ENCODE measurements at regions not wholly inside any gene's neighbourhood (a gene's known extent, or its start where the extent isn't known, plus 50 kb on each side); places are given as distances from the start of the nearest gene placed in this dataset.
"Not testable (repeated sequence)": the region's sequence is repeated elsewhere in the genome, so short reads cannot be mapped to it uniquely, and the experiment has no call there.

- no peak for DNase-seq
Observed at GRCh38 chr1:215287362-215287761, 204.8 kb downstream of the KCNK2 start.

- no peak for DNase-seq
Observed at GRCh38 chr1:215290018-215290417, 207.5 kb downstream of the KCNK2 start.

GRCh38 chr1:215292932-215293331 lies 210.4 kb downstream of the KCNK2 start:
- no peak for DNase-seq

- DNase-seq: no peak
Observed at GRCh38 chr1:215306426-215306825, 223.9 kb downstream of the KCNK2 start.

GRCh38 chr1:215321802-215322201 lies 239.3 kb downstream of the KCNK2 start:
- DNase-seq: no peak

GRCh38 chr1:215323992-215324391 lies 241.5 kb downstream of the KCNK2 start:
- DNase-seq: not testable (repeated sequence)

- no peak for DNase-seq
Observed at GRCh38 chr1:215330426-215330825, 236.7 kb upstream of the KCTD3 start.

- DNase-seq: no peak
Observed at GRCh38 chr1:215344539-215344938, 222.6 kb upstream of the KCTD3 start.

GRCh38 chr1:215345208-215345607 lies 221.9 kb upstream of the KCTD3 start:
- no peak for DNase-seq

GRCh38 chr1:215345766-215346165 lies 221.3 kb upstream of the KCTD3 start:
- no peak for DNase-seq

GRCh38 chr1:215357901-215358300 lies 209.2 kb upstream of the KCTD3 start:
- DNase-seq: no peak

- no peak for DNase-seq
Observed at GRCh38 chr1:215358356-215358755, 208.7 kb upstream of the KCTD3 start.

GRCh38 chr1:215360031-215360430 lies 207.1 kb upstream of the KCTD3 start:
- no peak for DNase-seq

- no peak for DNase-seq
Observed at GRCh38 chr1:215360758-215361157, 206.3 kb upstream of the KCTD3 start.

- no peak for DNase-seq
Observed at GRCh38 chr1:215375381-215375780, 191.7 kb upstream of the KCTD3 start.

- no peak for DNase-seq
Observed at GRCh38 chr1:215376544-215377264, 190.4 kb upstream of the KCTD3 start.

GRCh38 chr1:215377746-215378145 lies 189.4 kb upstream of the KCTD3 start:
- no peak for DNase-seq

GRCh38 chr1:215380566-215380965 lies 186.5 kb upstream of the KCTD3 start:
- DNase-seq: no peak

GRCh38 chr1:215393476-215393875 lies 173.6 kb upstream of the KCTD3 start:
- no peak for DNase-seq

- DNase-seq: no peak
Observed at GRCh38 chr1:215394084-215394991, 172.8 kb upstream of the KCTD3 start.

GRCh38 chr1:215397106-215397505 lies 170.0 kb upstream of the KCTD3 start:
- DNase-seq: no peak

- no peak for DNase-seq
Observed at GRCh38 chr1:215397843-215398242, 169.3 kb upstream of the KCTD3 start.

GRCh38 chr1:215399787-215400186 lies 167.3 kb upstream of the KCTD3 start:
- no peak for DNase-seq

GRCh38 chr1:215400741-215401140 lies 166.4 kb upstream of the KCTD3 start:
- DNase-seq: no peak

Measured in NCI-H146 (cell line).